Fibroblast of lung (primary cell): ENCODE measurements at regions not wholly inside any gene's neighbourhood (a gene's known extent, or its start where the extent isn't known, plus 50 kb on each side); places are given as distances from the start of the nearest gene placed in this dataset.

Source experiments
- EZH2 ChIP-seq: IDR thresholded peaks from 2 replicates; pipeline ENCODE4 v1.5.1; 2012; ENCODE audit warnings: low read length, control low read depth, mild to moderate bottlenecking; ENCODE audit errors: missing control alignments
- TF ChIP-seq, protein P1 (sequence below), 2 donors: IDR thresholded peaks in 1 of 2; conservative IDR thresholded peaks in 1 of 2; 1 replicate in 1 of 2; 2 replicates in 1 of 2; pipeline ENCODE4 v1.5.1; 2011 to 2012; ENCODE audit warnings: low read length in 2 of 2, control low read depth in 1 of 2, inconsistent platforms in 1 of 2, low read depth in 1 of 2, mild to moderate bottlenecking in 1 of 2

DNA sequence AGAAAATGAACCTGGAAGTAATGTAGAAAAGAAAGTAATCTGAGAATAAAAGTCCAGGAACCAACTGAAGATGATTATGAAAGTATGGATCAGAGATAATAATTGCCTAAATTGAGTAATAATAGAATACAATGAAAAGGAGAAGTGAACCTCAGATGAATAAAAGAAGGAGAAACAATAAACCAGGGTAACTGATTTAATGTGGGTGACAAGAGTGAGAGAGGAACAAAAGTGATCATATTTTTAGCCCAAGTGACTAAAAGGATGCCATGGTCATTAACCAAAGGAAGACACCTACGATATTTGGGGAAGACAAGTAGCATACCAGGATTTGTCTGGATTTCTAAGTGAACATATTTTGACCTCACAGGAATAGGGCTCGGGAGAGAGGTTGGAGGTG is 600.6 kb downstream of the RNF144A start:
- TF ChIP-seq EZH2: no peak
- TF ChIP-seq, protein P1, sequence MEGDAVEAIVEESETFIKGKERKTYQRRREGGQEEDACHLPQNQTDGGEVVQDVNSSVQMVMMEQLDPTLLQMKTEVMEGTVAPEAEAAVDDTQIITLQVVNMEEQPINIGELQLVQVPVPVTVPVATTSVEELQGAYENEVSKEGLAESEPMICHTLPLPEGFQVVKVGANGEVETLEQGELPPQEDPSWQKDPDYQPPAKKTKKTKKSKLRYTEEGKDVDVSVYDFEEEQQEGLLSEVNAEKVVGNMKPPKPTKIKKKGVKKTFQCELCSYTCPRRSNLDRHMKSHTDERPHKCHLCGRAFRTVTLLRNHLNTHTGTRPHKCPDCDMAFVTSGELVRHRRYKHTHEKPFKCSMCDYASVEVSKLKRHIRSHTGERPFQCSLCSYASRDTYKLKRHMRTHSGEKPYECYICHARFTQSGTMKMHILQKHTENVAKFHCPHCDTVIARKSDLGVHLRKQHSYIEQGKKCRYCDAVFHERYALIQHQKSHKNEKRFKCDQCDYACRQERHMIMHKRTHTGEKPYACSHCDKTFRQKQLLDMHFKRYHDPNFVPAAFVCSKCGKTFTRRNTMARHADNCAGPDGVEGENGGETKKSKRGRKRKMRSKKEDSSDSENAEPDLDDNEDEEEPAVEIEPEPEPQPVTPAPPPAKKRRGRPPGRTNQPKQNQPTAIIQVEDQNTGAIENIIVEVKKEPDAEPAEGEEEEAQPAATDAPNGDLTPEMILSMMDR (conservative IDR thresholded peaks at IDR 0.05 in 1 of 2, IDR thresholded peaks at IDR 0.05 in 1 of 2; ENCODE audit: low read depth in 1 of 2, low read length in 2 of 2): no peak
